B cell (primary cell): ENCODE measurements at regions not wholly inside any gene's neighbourhood (a gene's known extent, or its start where the extent isn't known, plus 50 kb on each side); places are given as distances from the start of the nearest gene placed in this dataset.

ENCODE experiments used
- ATAC-seq: fragments of 200-7000 bp; cut with Tn5 transposase; one replicate; pipeline ENCODE4 v1.10.0; 2021; ENCODE audit warnings: low read depth, mild to moderate bottlenecking, moderate number of reproducible peaks, moderate library complexity
- CTCF ChIA-PET: fragments of 350-600 bp; sonication (Branson Sonifier 250); formaldehyde crosslinking; loops from one replicate; lab custom pipeline; 2021; ENCODE audit warnings: antibody characterized with exemption, inconsistent platforms; lab: Charles Lee
- POLR2A ChIA-PET: fragments of 350-600 bp; sonication (Branson Sonifier 250); formaldehyde crosslinking; loops from one replicate; lab custom pipeline; 2021; ENCODE audit warnings: antibody characterized with exemption; lab: Charles Lee
- DNase-seq: peaks from one replicate; pipeline ENCODE4 v3.0.0; 2013
- H2AFZ ChIP-seq: 2 replicates; pipeline ENCODE4 v1.6.1; 2012; ENCODE audit warnings: mild to moderate bottlenecking, low read depth, low read length; ENCODE audit not compliant: insufficient read depth, poor library complexity, severe bottlenecking
- H3K27ac ChIP-seq, 2 donors: 1 replicate in 1 of 2; 2 replicates in 1 of 2; pipeline ENCODE4 v1.5.1; 2012 to 2013; ENCODE audit warnings: low read length in 2 of 2, mild to moderate bottlenecking in 2 of 2, moderate library complexity in 1 of 2
- H3K27me3 ChIP-seq, 4 experiments: fragments of 200-600 bp in 1 of 4; sonication (generic) in 1 of 4; replicated peaks in 1 of 4; 1 replicate in 2 of 4; 2 replicates in 2 of 4; pipeline versions ENCODE4 v1.6.1 to v1.7.0; 2013 to 2016; ENCODE audit warnings: low read length in 3 of 4, mild to moderate bottlenecking in 2 of 4, mixed read lengths in 1 of 4, moderate library complexity in 1 of 4; ENCODE audit not compliant: insufficient read depth in 4 of 4, control insufficient read depth in 3 of 4; ENCODE audit errors: control extremely low read depth in 1 of 4
- H3K36me3 ChIP-seq, 2 experiments: replicated peaks in 1 of 2; 1 replicate in 1 of 2; 2 replicates in 1 of 2; pipeline versions ENCODE4 v1.6.1 to v1.7.1; 2013; ENCODE audit warnings: low read length in 1 of 2; ENCODE audit not compliant: insufficient read depth in 2 of 2, control insufficient read depth in 1 of 2; ENCODE audit errors: control extremely low read depth in 1 of 2, extremely low read depth in 1 of 2
- H3K4me1 ChIP-seq, 2 donors: fragments of 200-600 bp in 1 of 2; sonication (generic) in 1 of 2; 1 replicate in 1 of 2; 2 replicates in 1 of 2; pipeline versions ENCODE4 v1.5.1 to v1.6.1; 2013 to 2017; ENCODE audit warnings: low read length in 2 of 2; ENCODE audit not compliant: control insufficient read depth in 2 of 2, insufficient read depth in 2 of 2
- H3K4me2 ChIP-seq: replicated peaks from 2 replicates; pipeline ENCODE3; 2012; ENCODE audit warnings: mild to moderate bottlenecking, low read depth, low read length; ENCODE audit not compliant: poor library complexity, severe bottlenecking
- H3K4me3 ChIP-seq, 5 experiments: fragments of 200-600 bp in 1 of 5; sonication (generic) in 1 of 5; 1 replicate in 3 of 5; 2 replicates in 2 of 5; pipeline versions ENCODE4 v1.5.1 to v1.7.0; 2011 to 2016; ENCODE audit warnings: low read length in 4 of 5, mild to moderate bottlenecking in 4 of 5, low read depth in 2 of 5, control low read depth in 1 of 5, moderate library complexity in 1 of 5; ENCODE audit not compliant: insufficient read depth in 1 of 5; ENCODE audit errors: control extremely low read depth in 1 of 5, extremely low read depth in 1 of 5
- H3K79me2 ChIP-seq: fragments of 200-600 bp; sonication (generic); one replicate; pipeline ENCODE4 v1.6.0; 2016; ENCODE audit warnings: low read length; ENCODE audit not compliant: control insufficient read depth, insufficient read depth
- H3K9ac ChIP-seq: fragments of 200-600 bp; sonication (generic); 2 replicates; pipeline ENCODE4 v1.6.1; 2017; ENCODE audit warnings: mild to moderate bottlenecking, low read length, moderate library complexity
- H3K9me3 ChIP-seq, 3 donors: one replicate each; pipeline versions ENCODE4 v1.6.1 to v1.7.1; 2013; ENCODE audit warnings: low read length in 2 of 3; ENCODE audit not compliant: control insufficient read depth in 2 of 3, insufficient read depth in 1 of 3; ENCODE audit errors: control extremely low read depth in 1 of 3
- H4K20me1 ChIP-seq: 2 replicates; pipeline ENCODE4 v1.6.0; 2012; ENCODE audit warnings: mild to moderate bottlenecking, low read length; ENCODE audit not compliant: insufficient read depth, control insufficient read depth, poor library complexity, severe bottlenecking
- H3K27ac Mint-ChIP-seq: one replicate; pipeline ENCODE4 v1.8.0; 2021; ENCODE audit warnings: mixed read lengths
- H3K27me3 Mint-ChIP-seq: one replicate; pipeline ENCODE4 v1.8.0; 2021; ENCODE audit warnings: mixed read lengths
- H3K4me1 Mint-ChIP-seq: one replicate; pipeline ENCODE4 v1.8.0; 2021; ENCODE audit warnings: mixed read lengths
- H3K4me3 Mint-ChIP-seq: one replicate; pipeline ENCODE4 v1.8.0; 2021; ENCODE audit warnings: mixed read lengths
- H3K9me3 Mint-ChIP-seq: one replicate; pipeline ENCODE4 v1.8.0; 2022; ENCODE audit warnings: mixed read lengths; ENCODE audit not compliant: insufficient read depth
- EZH2 ChIP-seq: IDR thresholded peaks from 2 replicates; pipeline ENCODE4 v1.6.1; 2012; ENCODE audit warnings: borderline replicate concordance, low read depth, mild to moderate bottlenecking, moderate library complexity, low read length; ENCODE audit not compliant: insufficient read depth, poor library complexity, severe bottlenecking
- WGBS: methylation state at CpG from one replicate; pipeline ENCODE4 v1.1.5; 2013; ENCODE audit warnings: missing lambda C conversion rate; ENCODE audit not compliant: insufficient coverage; 5-methylcytosine and 5-hydroxymethylcytosine counted together
- intact Hi-C: fragments of 100-400 bp; cut with micrococcal nuclease; formaldehyde crosslinking; loops from one replicate; pipeline ENCODE4 v1.10.0; 2022
- TF ChIP-seq, protein P1 (sequence below): fragments of 200-600 bp; IDR thresholded peaks from one replicate; pipeline ENCODE4 v1.8.0; 2022; ENCODE audit warnings: antibody characterized with exemption, mild to moderate bottlenecking

DNA sequence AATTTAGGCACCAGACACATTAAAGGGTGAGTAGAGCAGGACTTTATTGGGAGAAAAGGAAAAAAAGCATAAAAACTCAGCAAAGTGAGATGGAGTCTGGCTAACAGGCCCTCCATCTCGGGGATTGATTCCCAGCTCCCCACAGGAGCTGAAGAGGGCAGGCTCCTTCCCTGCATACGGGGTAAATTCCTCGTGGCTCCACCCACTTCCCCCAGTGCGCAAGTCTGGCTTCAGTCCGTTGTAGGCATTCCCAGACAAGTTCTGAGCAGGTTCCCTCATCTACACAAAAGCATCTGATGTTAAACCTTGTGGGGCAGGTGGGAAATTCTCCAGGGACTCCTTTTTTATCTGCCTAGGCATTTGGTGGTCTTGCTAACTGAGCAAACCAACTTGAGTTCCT lies 722.6 kb downstream of the ZNF385D start:
- Mint-ChIP-seq H3K27me3 (no peaks in the 10 kb centered on the region), H3K9me3 (no peaks in the 10 kb centered on the region), H3K4me3 (no peak overlapping the region), H3K27ac (no peak overlapping the region), H3K4me1 (no peaks in the 10 kb centered on the region)
- Histone ChIP-seq H3K27me3 (no peaks in the 10 kb centered on the region), H3K79me2 (no peaks in the 10 kb centered on the region), H3K36me3 (no peaks in the 10 kb centered on the region), H2AFZ (no peak overlapping the region), H3K9ac (no peak overlapping the region), H3K4me3 (no peak overlapping the region), H3K4me2 (no peak overlapping the region), H3K9me3 (peaks cover 0 to 2% (median 0%) of the 10 kb centered on the region in 3 donors), H3K27ac (no peak overlapping the region), H4K20me1 (no peaks in the 10 kb centered on the region), H3K4me1 (no peaks in the 10 kb centered on the region)
- intact Hi-C loops = no loop called here
- TF ChIP-seq EZH2 = no peak
- TF ChIP-seq, protein P1, sequence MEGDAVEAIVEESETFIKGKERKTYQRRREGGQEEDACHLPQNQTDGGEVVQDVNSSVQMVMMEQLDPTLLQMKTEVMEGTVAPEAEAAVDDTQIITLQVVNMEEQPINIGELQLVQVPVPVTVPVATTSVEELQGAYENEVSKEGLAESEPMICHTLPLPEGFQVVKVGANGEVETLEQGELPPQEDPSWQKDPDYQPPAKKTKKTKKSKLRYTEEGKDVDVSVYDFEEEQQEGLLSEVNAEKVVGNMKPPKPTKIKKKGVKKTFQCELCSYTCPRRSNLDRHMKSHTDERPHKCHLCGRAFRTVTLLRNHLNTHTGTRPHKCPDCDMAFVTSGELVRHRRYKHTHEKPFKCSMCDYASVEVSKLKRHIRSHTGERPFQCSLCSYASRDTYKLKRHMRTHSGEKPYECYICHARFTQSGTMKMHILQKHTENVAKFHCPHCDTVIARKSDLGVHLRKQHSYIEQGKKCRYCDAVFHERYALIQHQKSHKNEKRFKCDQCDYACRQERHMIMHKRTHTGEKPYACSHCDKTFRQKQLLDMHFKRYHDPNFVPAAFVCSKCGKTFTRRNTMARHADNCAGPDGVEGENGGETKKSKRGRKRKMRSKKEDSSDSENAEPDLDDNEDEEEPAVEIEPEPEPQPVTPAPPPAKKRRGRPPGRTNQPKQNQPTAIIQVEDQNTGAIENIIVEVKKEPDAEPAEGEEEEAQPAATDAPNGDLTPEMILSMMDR = no peak
- POLR2A ChIA-PET = no interaction called here
- WGBS = 83% methylated on average over 5 of the region's 5 CpGs
- DNase-seq (no peak), ATAC-seq (no peak)
- CTCF ChIA-PET = no interaction called here

DNA sequence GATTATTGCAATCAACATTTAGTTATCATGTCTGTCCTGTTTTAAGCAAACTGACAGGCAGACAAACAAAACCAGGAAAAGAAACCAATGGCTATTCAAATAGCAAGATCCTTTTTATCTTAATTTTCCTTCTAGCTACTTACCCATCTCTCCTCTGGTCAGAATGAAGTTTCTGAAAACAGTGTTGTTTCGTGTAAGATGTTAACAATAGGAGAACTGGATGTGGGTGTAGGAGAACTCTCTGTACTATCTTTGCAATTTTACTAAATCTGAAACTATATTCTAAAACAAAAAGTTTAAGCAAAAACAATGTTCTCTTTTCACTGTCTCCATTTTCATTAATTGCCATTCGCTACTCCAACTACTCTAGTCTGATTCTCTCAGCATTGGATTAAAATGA lies 726.4 kb downstream of the ZNF385D start:
- H3K27ac Mint-ChIP-seq = no peak overlapping the region
- TF ChIP-seq, protein P1 = no peak
- Histone ChIP-seq H3K27ac (no peak overlapping the region), H3K4me1 (no peaks in the 10 kb centered on the region), H3K27me3 (no peaks in the 10 kb centered on the region), H2AFZ (no peak overlapping the region), H3K9me3 (peaks cover 0 to 2% (median 0%) of the 10 kb centered on the region in 3 donors), H3K4me3 (no peak overlapping the region), H3K36me3 (no peaks in the 10 kb centered on the region), H3K4me2 (no peak overlapping the region), H3K79me2 (no peaks in the 10 kb centered on the region), H4K20me1 (no peaks in the 10 kb centered on the region), H3K9ac (no peak overlapping the region)
- 100% methylated on average over 1 of the region's 2 CpGs for WGBS
- intact Hi-C loops = no loop called here
- no peak overlapping the region for H3K4me3 Mint-ChIP-seq
- ChIA-PET POLR2A (no interaction called here), CTCF (no interaction called here)
- no peaks in the 10 kb centered on the region for H3K4me1 Mint-ChIP-seq
- H3K9me3 Mint-ChIP-seq = no peaks in the 10 kb centered on the region
- ATAC-seq = no peak
- no peaks in the 10 kb centered on the region for H3K27me3 Mint-ChIP-seq
- DNase-seq = no peak
